Neural cell (in vitro differentiated cells): ENCODE measurements at regions not wholly inside any gene's neighbourhood (a gene's known extent, or its start where the extent isn't known, plus 50 kb on each side); places are given as distances from the start of the nearest gene placed in this dataset.

Experiments
- H2AFZ ChIP-seq: fragments of 200-600, 300-800 bp; sonication (generic), shearing (Covaris generic); 2 replicates; pipeline ENCODE4 v1.6.0; 2014; ENCODE audit warnings: low read depth, mild to moderate bottlenecking, antibody characterized with exemption, low read length, moderate library complexity
- H3F3A ChIP-seq: fragments of 200-600 bp; shearing (Covaris generic); 2 replicates; pipeline ENCODE4 v1.6.1; 2016; ENCODE audit warnings: mild to moderate bottlenecking, moderate library complexity, mixed read lengths, antibody characterized with exemption, low read length; ENCODE audit not compliant: insufficient read depth, poor library complexity, severe bottlenecking
- H3K27ac ChIP-seq: fragments of 200-600, 300-800 bp; sonication (generic), shearing (Covaris generic); 2 replicates; pipeline ENCODE4 v1.5.1; 2014; ENCODE audit warnings: mild to moderate bottlenecking, low read length, moderate library complexity
- H3K27me3 ChIP-seq: fragments of 300-800, 200-600 bp; sonication (generic), shearing (Covaris generic); 2 replicates; pipeline ENCODE4 v1.6.0; 2014; ENCODE audit warnings: mild to moderate bottlenecking, low read depth, low read length, moderate library complexity; ENCODE audit not compliant: insufficient read depth
- H3K36me3 ChIP-seq: fragments of 300-800, 200-600 bp; sonication (generic), shearing (Covaris generic); 2 replicates; pipeline ENCODE4 v1.5.1; 2014; ENCODE audit warnings: mild to moderate bottlenecking, antibody characterized with exemption, low read length, moderate library complexity; ENCODE audit not compliant: insufficient read depth
- H3K4me2 ChIP-seq: fragments of 300-800, 200-600 bp; sonication (generic), shearing (Covaris generic); 2 replicates; pipeline ENCODE4 v1.6.0; 2014; ENCODE audit warnings: mild to moderate bottlenecking, low read length
- H3K4me3 ChIP-seq: fragments of 300-800, 200-600 bp; sonication (generic), shearing (Covaris generic); 2 replicates; pipeline ENCODE4 v1.5.1; 2014; ENCODE audit warnings: mild to moderate bottlenecking, low read length, moderate library complexity
- H3K79me2 ChIP-seq: fragments of 200-600 bp; shearing (Covaris generic); replicated peaks from 2 replicates; pipeline ENCODE4 v1.6.0; 2014; ENCODE audit warnings: mild to moderate bottlenecking, low read length, moderate library complexity; ENCODE audit not compliant: insufficient read depth
- H3K9ac ChIP-seq: fragments of 300-800, 200-600 bp; sonication (generic), shearing (Covaris generic); 2 replicates; pipeline ENCODE4 v1.6.1; 2016; ENCODE audit warnings: mild to moderate bottlenecking, low read length, mixed read lengths
- H3K9me2 ChIP-seq: fragments of 200-600 bp; shearing (Covaris generic); 2 replicates; pipeline ENCODE4 v1.6.1; 2016; ENCODE audit warnings: mild to moderate bottlenecking, low read length, mixed read lengths; ENCODE audit not compliant: insufficient read depth
- H3K9me3 ChIP-seq: fragments of 200-600, 300-800 bp; sonication (generic), shearing (Covaris generic); 2 replicates; pipeline ENCODE4 v1.6.1; 2016; ENCODE audit warnings: mild to moderate bottlenecking, mixed run types, low read length, moderate library complexity, mixed read lengths
- H4K20me1 ChIP-seq: fragments of 200-600 bp; shearing (Covaris generic); 2 replicates; pipeline ENCODE4 v1.6.1; 2016; ENCODE audit warnings: mild to moderate bottlenecking, mixed run types; ENCODE audit not compliant: insufficient read depth
- EP300 ChIP-seq: fragments of 450-650 bp; conservative IDR thresholded peaks from 2 replicates; pipeline ENCODE4 v1.6.1; 2014; ENCODE audit warnings: antibody characterized with exemption, mild to moderate bottlenecking, moderate library complexity; ENCODE audit not compliant: poor library complexity, severe bottlenecking
- EZH2 ChIP-seq: fragments of 200-600, 300-800 bp; shearing (Covaris generic), sonication (generic); IDR thresholded peaks from 2 replicates; pipeline ENCODE4 v1.6.1; 2014; ENCODE audit warnings: antibody characterized with exemption, low read length, borderline replicate concordance, mild to moderate bottlenecking; ENCODE audit not compliant: insufficient read depth, poor library complexity, severe bottlenecking
- MXI1 ChIP-seq: fragments of 450-650 bp; conservative IDR thresholded peaks from 2 replicates; pipeline ENCODE4 v1.6.1; 2014; ENCODE audit warnings: antibody characterized with exemption, mild to moderate bottlenecking; ENCODE audit not compliant: poor library complexity, severe bottlenecking
- POLR2AphosphoS5 ChIP-seq: IDR thresholded peaks from 2 replicates; pipeline ENCODE4 v1.6.1; 2012
- RAD21 ChIP-seq: fragments of 450-650 bp; conservative IDR thresholded peaks from 2 replicates; pipeline ENCODE4 v1.6.1; 2014; ENCODE audit warnings: antibody characterized with exemption, mild to moderate bottlenecking, moderate library complexity
- SMC3 ChIP-seq: fragments of 450-650 bp; conservative IDR thresholded peaks from 2 replicates; pipeline ENCODE4 v1.6.1; 2014; ENCODE audit warnings: antibody characterized with exemption, mild to moderate bottlenecking, moderate library complexity; ENCODE audit not compliant: poor library complexity
- TAF1 ChIP-seq: IDR thresholded peaks from 2 replicates; pipeline ENCODE4 v1.6.1; 2012; ENCODE audit warnings: low read depth
- TF ChIP-seq, protein P1 (sequence below): fragments of 450-650 bp; IDR thresholded peaks from 2 replicates; pipeline ENCODE4 v1.5.1; 2014; ENCODE audit warnings: antibody characterized with exemption, mild to moderate bottlenecking, moderate library complexity; ENCODE audit not compliant: poor library complexity, severe bottlenecking
- TF ChIP-seq, protein P2 (sequence below): IDR thresholded peaks from 2 replicates; pipeline ENCODE4 v1.6.1; 2012; ENCODE audit warnings: borderline replicate concordance

DNA sequence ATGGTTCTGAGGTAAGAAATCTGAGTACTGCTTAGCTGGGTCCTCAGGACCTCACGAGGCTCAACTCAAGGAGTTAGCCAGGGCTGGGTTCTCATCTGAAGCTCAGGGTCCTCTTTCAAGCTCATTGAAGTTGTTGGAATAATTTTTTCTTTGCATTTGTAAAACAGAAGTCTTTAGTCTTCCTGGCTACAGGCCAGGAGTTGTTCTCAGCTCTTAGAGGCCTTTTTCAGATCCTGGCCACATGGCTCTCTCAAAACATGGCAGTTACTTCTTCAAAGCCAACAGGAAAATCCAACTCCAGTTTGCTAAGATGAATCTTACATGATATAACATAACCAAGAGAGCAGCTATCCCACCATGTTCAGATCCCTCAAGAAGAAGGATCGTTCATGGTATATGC, 92.3 kb upstream of the CHODL start:
- no peak overlapping the region for H3K9ac ChIP-seq
- H3K9me2 ChIP-seq: no peaks in the 10 kb centered on the region
- H3K9me3 ChIP-seq: no peaks in the 10 kb centered on the region
- H3K27me3 ChIP-seq: no peaks in the 10 kb centered on the region
- H4K20me1 ChIP-seq: no peaks in the 10 kb centered on the region
- H3K79me2 ChIP-seq: no peaks in the 10 kb centered on the region
- H3K4me2 ChIP-seq: no peak overlapping the region
- no peak for TF ChIP-seq RAD21
- no peak for TF ChIP-seq EZH2
- TF ChIP-seq, protein P1, sequence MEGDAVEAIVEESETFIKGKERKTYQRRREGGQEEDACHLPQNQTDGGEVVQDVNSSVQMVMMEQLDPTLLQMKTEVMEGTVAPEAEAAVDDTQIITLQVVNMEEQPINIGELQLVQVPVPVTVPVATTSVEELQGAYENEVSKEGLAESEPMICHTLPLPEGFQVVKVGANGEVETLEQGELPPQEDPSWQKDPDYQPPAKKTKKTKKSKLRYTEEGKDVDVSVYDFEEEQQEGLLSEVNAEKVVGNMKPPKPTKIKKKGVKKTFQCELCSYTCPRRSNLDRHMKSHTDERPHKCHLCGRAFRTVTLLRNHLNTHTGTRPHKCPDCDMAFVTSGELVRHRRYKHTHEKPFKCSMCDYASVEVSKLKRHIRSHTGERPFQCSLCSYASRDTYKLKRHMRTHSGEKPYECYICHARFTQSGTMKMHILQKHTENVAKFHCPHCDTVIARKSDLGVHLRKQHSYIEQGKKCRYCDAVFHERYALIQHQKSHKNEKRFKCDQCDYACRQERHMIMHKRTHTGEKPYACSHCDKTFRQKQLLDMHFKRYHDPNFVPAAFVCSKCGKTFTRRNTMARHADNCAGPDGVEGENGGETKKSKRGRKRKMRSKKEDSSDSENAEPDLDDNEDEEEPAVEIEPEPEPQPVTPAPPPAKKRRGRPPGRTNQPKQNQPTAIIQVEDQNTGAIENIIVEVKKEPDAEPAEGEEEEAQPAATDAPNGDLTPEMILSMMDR: no peak
- H3F3A ChIP-seq: no peaks in the 10 kb centered on the region
- no peak overlapping the region for H3K4me3 ChIP-seq
- no peak overlapping the region for H2AFZ ChIP-seq
- no peak overlapping the region for H3K27ac ChIP-seq
- H3K36me3 ChIP-seq: no peaks in the 10 kb centered on the region

DNA sequence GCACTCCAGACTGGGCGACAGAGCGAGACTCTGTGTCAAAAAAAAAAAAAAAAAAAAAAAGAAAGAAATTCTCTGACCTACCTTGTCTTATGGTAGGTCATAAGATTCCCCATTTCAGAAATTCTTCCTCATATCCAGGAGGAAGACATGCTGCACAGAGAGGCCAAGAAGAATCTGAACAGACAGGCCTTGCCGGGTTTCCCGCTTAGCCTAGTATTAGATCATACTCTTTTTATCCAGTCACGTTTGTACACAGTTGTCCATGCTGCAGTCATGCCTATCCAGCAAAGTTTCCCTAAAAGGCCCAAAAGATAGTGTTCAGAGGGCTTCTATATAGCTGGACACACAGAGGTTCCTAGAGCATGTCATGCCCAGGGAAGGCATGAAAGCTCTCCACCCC, 93.6 kb upstream of the CHODL start:
- no peak overlapping the region for H2AFZ ChIP-seq
- no peak overlapping the region for H3K27ac ChIP-seq
- no peak overlapping the region for H3K4me3 ChIP-seq
- no peaks in the 10 kb centered on the region for H4K20me1 ChIP-seq
- H3K79me2 ChIP-seq: no peaks in the 10 kb centered on the region
- no peaks in the 10 kb centered on the region for H3K36me3 ChIP-seq
- H3K9ac ChIP-seq: no peak overlapping the region
- no peaks in the 10 kb centered on the region for H3K9me3 ChIP-seq
- H3K4me2 ChIP-seq: no peak overlapping the region
- H3K27me3 ChIP-seq: no peaks in the 10 kb centered on the region
- H3F3A ChIP-seq: no peaks in the 10 kb centered on the region
- TF ChIP-seq POLR2AphosphoS5 (no peak), RAD21 (no peak), TAF1 (no peak), EZH2 (no peak), EP300 (no peak), SMC3 (no peak), MXI1 (no peak)
- TF ChIP-seq, protein P2, sequence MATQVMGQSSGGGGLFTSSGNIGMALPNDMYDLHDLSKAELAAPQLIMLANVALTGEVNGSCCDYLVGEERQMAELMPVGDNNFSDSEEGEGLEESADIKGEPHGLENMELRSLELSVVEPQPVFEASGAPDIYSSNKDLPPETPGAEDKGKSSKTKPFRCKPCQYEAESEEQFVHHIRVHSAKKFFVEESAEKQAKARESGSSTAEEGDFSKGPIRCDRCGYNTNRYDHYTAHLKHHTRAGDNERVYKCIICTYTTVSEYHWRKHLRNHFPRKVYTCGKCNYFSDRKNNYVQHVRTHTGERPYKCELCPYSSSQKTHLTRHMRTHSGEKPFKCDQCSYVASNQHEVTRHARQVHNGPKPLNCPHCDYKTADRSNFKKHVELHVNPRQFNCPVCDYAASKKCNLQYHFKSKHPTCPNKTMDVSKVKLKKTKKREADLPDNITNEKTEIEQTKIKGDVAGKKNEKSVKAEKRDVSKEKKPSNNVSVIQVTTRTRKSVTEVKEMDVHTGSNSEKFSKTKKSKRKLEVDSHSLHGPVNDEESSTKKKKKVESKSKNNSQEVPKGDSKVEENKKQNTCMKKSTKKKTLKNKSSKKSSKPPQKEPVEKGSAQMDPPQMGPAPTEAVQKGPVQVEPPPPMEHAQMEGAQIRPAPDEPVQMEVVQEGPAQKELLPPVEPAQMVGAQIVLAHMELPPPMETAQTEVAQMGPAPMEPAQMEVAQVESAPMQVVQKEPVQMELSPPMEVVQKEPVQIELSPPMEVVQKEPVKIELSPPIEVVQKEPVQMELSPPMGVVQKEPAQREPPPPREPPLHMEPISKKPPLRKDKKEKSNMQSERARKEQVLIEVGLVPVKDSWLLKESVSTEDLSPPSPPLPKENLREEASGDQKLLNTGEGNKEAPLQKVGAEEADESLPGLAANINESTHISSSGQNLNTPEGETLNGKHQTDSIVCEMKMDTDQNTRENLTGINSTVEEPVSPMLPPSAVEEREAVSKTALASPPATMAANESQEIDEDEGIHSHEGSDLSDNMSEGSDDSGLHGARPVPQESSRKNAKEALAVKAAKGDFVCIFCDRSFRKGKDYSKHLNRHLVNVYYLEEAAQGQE: no peak
- TF ChIP-seq, protein P1: no peak
- no peaks in the 10 kb centered on the region for H3K9me2 ChIP-seq
